Stomach (tissue), 4 donors: ENCODE measurements at regions not wholly inside any gene's neighbourhood (a gene's known extent, or its start where the extent isn't known, plus 50 kb on each side); places are given as distances from the start of the nearest gene placed in this dataset.

Experiments used
- POLR2A ChIP-seq, 4 donors: fragments of 450-650 bp; IDR thresholded peaks; one replicate each; pipeline ENCODE4 v1.6.1; 2016; ENCODE audit warnings: antibody characterized with exemption in 4 of 4, control low read depth in 2 of 4, mild to moderate bottlenecking in 1 of 4, moderate library complexity in 1 of 4
- POLR2AphosphoS5 ChIP-seq, 3 donors: sonication (generic); formaldehyde crosslinking; IDR thresholded peaks; one replicate each; pipeline ENCODE4 v1.6.1; 2016; ENCODE audit warnings: antibody characterized with exemption in 3 of 3
- TF ChIP-seq, protein P1 (sequence below), 7 experiments: fragments of 450-650 bp in 4 of 7; fragments of 200-600 bp in 3 of 7; sonication (generic) in 3 of 7; IDR thresholded peaks; one replicate each; pipeline ENCODE4 v1.5.1; 2016 to 2019; ENCODE audit warnings: antibody characterized with exemption in 7 of 7, control low read depth in 2 of 7, mild to moderate bottlenecking in 1 of 7

DNA sequence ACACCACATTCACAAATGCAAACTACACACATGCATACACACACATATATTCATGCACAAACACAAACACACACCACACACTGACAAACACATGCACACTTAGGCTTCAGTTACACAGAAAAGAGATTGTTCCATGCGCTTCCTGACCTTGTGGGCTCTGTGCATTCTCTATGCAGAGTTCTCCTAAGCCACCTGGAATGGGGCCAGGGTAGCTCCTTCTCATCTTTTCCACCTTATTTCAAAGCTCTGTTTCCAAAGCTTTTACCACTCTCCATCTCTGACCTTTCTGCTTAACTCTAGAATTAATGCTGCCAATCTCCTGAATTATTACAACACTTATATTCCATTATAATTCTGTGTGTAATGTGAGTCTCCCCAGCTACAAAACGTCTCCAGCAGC, 522.3 kb upstream of the MYT1L start:
- TF ChIP-seq, protein P1, sequence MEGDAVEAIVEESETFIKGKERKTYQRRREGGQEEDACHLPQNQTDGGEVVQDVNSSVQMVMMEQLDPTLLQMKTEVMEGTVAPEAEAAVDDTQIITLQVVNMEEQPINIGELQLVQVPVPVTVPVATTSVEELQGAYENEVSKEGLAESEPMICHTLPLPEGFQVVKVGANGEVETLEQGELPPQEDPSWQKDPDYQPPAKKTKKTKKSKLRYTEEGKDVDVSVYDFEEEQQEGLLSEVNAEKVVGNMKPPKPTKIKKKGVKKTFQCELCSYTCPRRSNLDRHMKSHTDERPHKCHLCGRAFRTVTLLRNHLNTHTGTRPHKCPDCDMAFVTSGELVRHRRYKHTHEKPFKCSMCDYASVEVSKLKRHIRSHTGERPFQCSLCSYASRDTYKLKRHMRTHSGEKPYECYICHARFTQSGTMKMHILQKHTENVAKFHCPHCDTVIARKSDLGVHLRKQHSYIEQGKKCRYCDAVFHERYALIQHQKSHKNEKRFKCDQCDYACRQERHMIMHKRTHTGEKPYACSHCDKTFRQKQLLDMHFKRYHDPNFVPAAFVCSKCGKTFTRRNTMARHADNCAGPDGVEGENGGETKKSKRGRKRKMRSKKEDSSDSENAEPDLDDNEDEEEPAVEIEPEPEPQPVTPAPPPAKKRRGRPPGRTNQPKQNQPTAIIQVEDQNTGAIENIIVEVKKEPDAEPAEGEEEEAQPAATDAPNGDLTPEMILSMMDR (IDR thresholded peaks at IDR 0.05) = no peak
- TF ChIP-seq POLR2AphosphoS5 (IDR thresholded peaks at IDR 0.05) (no peak), POLR2A (IDR thresholded peaks at IDR 0.05) (no peak)
